Spleen (tissue), 11 donors: ENCODE measurements at regions not wholly inside any gene's neighbourhood (a gene's known extent, or its start where the extent isn't known, plus 50 kb on each side); places are given as distances from the start of the nearest gene placed in this dataset.

ENCODE experiments used
- DNase-seq: peaks from one replicate; pipeline ENCODE4 v3.0.0-alpha.2; 2020
- H3K27ac ChIP-seq, 8 donors: fragments of 200-600 bp; sonication (generic) in 7 of 8; 1 replicate in 4 of 8; 2 replicates in 4 of 8; pipeline versions ENCODE4 v1.5.0 to v1.8.0; 2016 to 2021; ENCODE audit warnings: inconsistent platforms in 4 of 8, mild to moderate bottlenecking in 4 of 8, moderate library complexity in 1 of 8
- H3K27me3 ChIP-seq, 7 donors: fragments of 200-600 bp; sonication (generic) in 6 of 7; replicated peaks in 1 of 7; 1 replicate in 4 of 7; 2 replicates in 3 of 7; pipeline versions ENCODE4 v1.5.0 to v1.8.0; 2016 to 2021; ENCODE audit warnings: inconsistent platforms in 3 of 7, mild to moderate bottlenecking in 1 of 7
- H3K36me3 ChIP-seq, 6 donors: fragments of 200-600 bp; sonication (generic) in 5 of 6; 1 replicate in 4 of 6; 2 replicates in 2 of 6; pipeline versions ENCODE4 v1.5.0 to v1.8.0; 2016 to 2021; ENCODE audit warnings: inconsistent platforms in 2 of 6
- H3K4me1 ChIP-seq, 6 donors: fragments of 200-600 bp; sonication (generic) in 5 of 6; 1 replicate in 3 of 6; 2 replicates in 3 of 6; pipeline versions ENCODE4 v1.5.0 to v1.8.0; 2016 to 2021; ENCODE audit warnings: inconsistent platforms in 3 of 6
- H3K4me3 ChIP-seq, 8 donors: fragments of 200-600 bp; sonication (generic) in 7 of 8; 1 replicate in 4 of 8; 2 replicates in 4 of 8; pipeline versions ENCODE4 v1.5.0 to v1.8.0; 2016 to 2021; ENCODE audit warnings: inconsistent platforms in 4 of 8, mild to moderate bottlenecking in 4 of 8, moderate library complexity in 2 of 8
- H3K9me3 ChIP-seq, 8 donors: fragments of 200-600 bp; sonication (generic) in 7 of 8; 1 replicate in 4 of 8; 2 replicates in 4 of 8; pipeline versions ENCODE4 v1.5.0 to v1.8.0; 2016 to 2021; ENCODE audit warnings: inconsistent platforms in 4 of 8
- CTCF ChIP-seq, 11 experiments: fragments of 200-600 bp in 7 of 11; fragments of 450-650 bp in 4 of 11; sonication (generic) in 4 of 11; IDR thresholded peaks in 8 of 11; conservative IDR thresholded peaks in 3 of 11; 1 replicate in 7 of 11; 2 replicates in 4 of 11; pipeline versions ENCODE4 v1.4.0 to v1.8.0; 2016 to 2021; ENCODE audit warnings: antibody characterized with exemption in 11 of 11, inconsistent platforms in 4 of 11, mild to moderate bottlenecking in 1 of 11
- POLR2A ChIP-seq, 3 donors: fragments of 450-650 bp; IDR thresholded peaks; one replicate each; pipeline ENCODE4 v1.5.1; 2017; ENCODE audit warnings: antibody characterized with exemption in 3 of 3, mild to moderate bottlenecking in 1 of 3
- POLR2AphosphoS5 ChIP-seq, 3 donors: sonication (generic); formaldehyde crosslinking; IDR thresholded peaks; one replicate each; pipeline ENCODE4 v1.5.1; 2017; ENCODE audit warnings: antibody characterized with exemption in 3 of 3
- WGBS, 5 donors: extraction: QIAGEN DNeasy Blood & Tissue Kit in 3 of 5; methylation state at CpG; one replicate each; pipeline versions ENCODE4 v1.1.5 to v1.1.7; 2013 to 2018; 5-methylcytosine and 5-hydroxymethylcytosine counted together
- intact Hi-C: fragments of 100-400 bp; cut with DNase I; formaldehyde crosslinking; loops from one replicate; pipeline ENCODE4 v1.15.0; 2023; ENCODE audit warnings: low total_unique reads
- donor health status: healthy with polysubstance abuse.
- donor health status: DM: no; HTN: no; CAD: no; lungs with moderate emphysema.
- donor health status: DM: no; HTN: no; CAD: no.
- donor health status: Bipolar disorder and iron deficiency.
- donor health status: healthy.
- donor health status: DM: no; HTN: no; CAD: no.
- donor health status: DM: yes; HTN: yes; CAD: no.

- intact Hi-C loops: no loop called here
- Histone ChIP-seq H3K9me3 (peaks cover 0 to 12% (median 0%) of the 10 kb centered on the region in 8 donors), H3K4me1 (no peaks in the 10 kb centered on the region), H3K27me3 (no peaks in the 10 kb centered on the region), H3K27ac (no peak overlapping the region), H3K36me3 (no peaks in the 10 kb centered on the region), H3K4me3 (no peak overlapping the region)
- DNase-seq: no peak
- TF ChIP-seq POLR2AphosphoS5 (IDR thresholded peaks at IDR 0.05) (no peak), CTCF (IDR thresholded peaks at IDR 0.05 in 8 of 11, conservative IDR thresholded peaks at IDR 0.05 in 3 of 11) (no peak), POLR2A (IDR thresholded peaks at IDR 0.05) (no peak)
- 73 to 82% (median 76%) methylated on average over 2 of the region's 2 CpGs for WGBS, 5 donors
These were observed 799.7 kb downstream of the RPS29 start for GRCh38 chr14:48786498-48786897.

DNA sequence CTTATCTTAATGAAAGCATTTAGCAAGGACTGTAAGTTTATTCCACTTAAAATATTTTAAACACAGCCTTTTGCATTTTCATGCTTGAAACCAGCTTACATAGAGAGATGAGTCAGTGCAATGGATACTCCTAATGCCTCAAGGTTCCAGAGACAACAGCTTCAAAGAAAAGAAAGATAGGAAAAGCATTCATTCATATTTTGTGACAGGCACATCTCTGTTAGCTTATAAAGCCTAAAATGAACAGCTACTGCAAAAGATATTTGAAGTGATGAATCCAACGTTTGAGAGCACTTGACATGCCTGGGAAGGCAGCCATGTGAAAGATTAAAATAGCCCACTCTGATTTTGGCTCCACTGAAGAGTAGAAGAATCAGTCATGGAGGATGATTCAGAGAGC, 814.5 kb downstream of the RPS29 start:
- Histone ChIP-seq H3K4me3 (no peak overlapping the region), H3K9me3 (peaks cover 0 to 27% (median 16%) of the 10 kb centered on the region in 8 donors), H3K27ac (no peak overlapping the region), H3K4me1 (no peaks in the 10 kb centered on the region), H3K27me3 (no peaks in the 10 kb centered on the region), H3K36me3 (no peaks in the 10 kb centered on the region)
- no peak for TF ChIP-seq CTCF (IDR thresholded peaks at IDR 0.05 in 8 of 11, conservative IDR thresholded peaks at IDR 0.05 in 3 of 11)
- no peak for TF ChIP-seq POLR2AphosphoS5 (IDR thresholded peaks at IDR 0.05)
- no peak for TF ChIP-seq POLR2A (IDR thresholded peaks at IDR 0.05)
- DNase-seq: no peak
- intact Hi-C loops: no loop called here
- 37 to 65% (median 53%) methylated on average over 1 of the region's 1 CpG for WGBS, 5 donors

- H3K27me3 ChIP-seq: no peaks in the 10 kb centered on the region
These were observed 834.9 kb downstream of the RPS29 start for GRCh38 chr14:48751293-48751692.

GRCh38 chr14:48748151-48748675, 838.0 kb downstream of the RPS29 start:
- Histone ChIP-seq H3K36me3 (no peaks in the 10 kb centered on the region), H3K4me1 (no peaks in the 10 kb centered on the region), H3K4me3 (no peak overlapping the region), H3K27me3 (no peaks in the 10 kb centered on the region), H3K9me3 (peaks cover 0 to 6% (median 0%) of the 10 kb centered on the region in 8 donors), H3K27ac (no peak overlapping the region)
- DNase-seq: no peak
- WGBS, 5 donors: 74 to 86% (median 86%) methylated on average over 2 of the region's 2 CpGs
- TF ChIP-seq POLR2A (IDR thresholded peaks at IDR 0.05) (no peak), POLR2AphosphoS5 (IDR thresholded peaks at IDR 0.05) (no peak), CTCF (IDR thresholded peaks at IDR 0.05 in 8 of 11, conservative IDR thresholded peaks at IDR 0.05 in 3 of 11) (no peak)
- intact Hi-C loops: no loop called here

More at GRCh38 chr14:48751293-48751692, 834.9 kb downstream of the RPS29 start:
- no peaks in the 10 kb centered on the region for H3K4me1 ChIP-seq
- DNase-seq: no peak
- TF ChIP-seq CTCF (IDR thresholded peaks at IDR 0.05 in 8 of 11, conservative IDR thresholded peaks at IDR 0.05 in 3 of 11): no peak
- no peak for TF ChIP-seq POLR2A (IDR thresholded peaks at IDR 0.05)
- no peak for TF ChIP-seq POLR2AphosphoS5 (IDR thresholded peaks at IDR 0.05)
- no peak overlapping the region for H3K4me3 ChIP-seq
- no peaks in the 10 kb centered on the region for H3K36me3 ChIP-seq
- no peak overlapping the region for H3K27ac ChIP-seq
- intact Hi-C loops: no loop called here
- H3K9me3 ChIP-seq: peaks cover 0 to 16% (median 0%) of the 10 kb centered on the region in 8 donors
